Transverse colon (tissue), 4 donors: ENCODE measurements at regions not wholly inside any gene's neighbourhood (a gene's known extent, or its start where the extent isn't known, plus 50 kb on each side); places are given as distances from the start of the nearest gene placed in this dataset.
A peak's percentile ranks its signal among the peaks of the same experiment; 100 is the strongest.

Source experiments
- DNase-seq: peaks from one replicate; pipeline ENCODE4 v3.0.0-alpha.2; 2019
- H3K27ac ChIP-seq, 4 donors: fragments of 200-600 bp; sonication (generic); 2 replicates each; pipeline ENCODE4 v1.5.1; 2016 to 2018; ENCODE audit warnings: inconsistent platforms in 4 of 4
- H3K27me3 ChIP-seq: fragments of 200-600 bp; sonication (generic); 2 replicates; pipeline ENCODE4 v1.5.1; 2017; ENCODE audit warnings: inconsistent platforms
- H3K36me3 ChIP-seq, 4 donors: fragments of 200-600 bp; sonication (generic); 2 replicates each; pipeline ENCODE4 v1.5.1; 2017 to 2019; ENCODE audit warnings: inconsistent platforms in 4 of 4
- H3K4me1 ChIP-seq, 4 donors: fragments of 200-600 bp; sonication (generic); 2 replicates each; pipeline ENCODE4 v1.5.1; 2017 to 2020; ENCODE audit warnings: inconsistent platforms in 4 of 4
- H3K4me3 ChIP-seq, 4 donors: fragments of 200-600 bp; sonication (generic); 1 replicate in 1 of 4; 2 replicates in 3 of 4; pipeline versions ENCODE4 v1.5.1 to v1.6.1; 2017 to 2019; ENCODE audit warnings: inconsistent platforms in 4 of 4
- H3K9me3 ChIP-seq, 2 donors: fragments of 200-600 bp; sonication (generic); 2 replicates each; pipeline ENCODE4 v1.5.1; 2017 to 2019; ENCODE audit warnings: inconsistent platforms in 2 of 2
- CTCF ChIP-seq, 5 experiments: fragments of 200-600 bp in 3 of 5; fragments of 450-650 bp in 2 of 5; sonication (generic) in 3 of 5; IDR thresholded peaks; 1 replicate in 2 of 5; 2 replicates in 3 of 5; pipeline ENCODE4 v1.5.1; 2016 to 2017; ENCODE audit warnings: antibody characterized with exemption in 5 of 5, inconsistent platforms in 3 of 5, mild to moderate bottlenecking in 2 of 5, moderate library complexity in 1 of 5
- EP300 ChIP-seq: sonication (generic); formaldehyde crosslinking; IDR thresholded peaks from one replicate; pipeline ENCODE4 v1.6.1; 2017; ENCODE audit warnings: antibody characterized with exemption, low read depth
- POLR2A ChIP-seq: fragments of 450-650 bp; IDR thresholded peaks from one replicate; pipeline ENCODE4 v1.6.1; 2016; ENCODE audit warnings: antibody characterized with exemption, mild to moderate bottlenecking, moderate library complexity
- POLR2AphosphoS5 ChIP-seq, 3 donors: sonication (generic); formaldehyde crosslinking; IDR thresholded peaks; one replicate each; pipeline ENCODE4 v1.6.1; 2016; ENCODE audit warnings: antibody characterized with exemption in 3 of 3
- WGBS, 2 donors: methylation state at CpG; one replicate each; pipeline ENCODE4 v1.1.5; 2018; ENCODE audit warnings: low coverage in 1 of 2; 5-methylcytosine and 5-hydroxymethylcytosine counted together
- in situ Hi-C, 4 donors: fragments of 200-750 bp; cut with MboI; loops; one replicate each; pipeline versions ENCODE4 v1.15.0 to v1.15.1; 2017; ENCODE audit warnings: low sequenced_read_pairs in 3 of 4, low pct_ligation_motif_present in 1 of 4, low pct_unique_long_range_greater_than_20kb in 1 of 4
- intact Hi-C: fragments of 100-400 bp; cut with DNase I; formaldehyde crosslinking; loops from one replicate; pipeline ENCODE4 v1.15.1; 2023; ENCODE audit warnings: low total_unique reads

- Histone ChIP-seq H3K27me3 (no peaks in the 10 kb centered on the region), H3K4me1 (no peaks in the 10 kb centered on the region), H3K27ac (no peak overlapping the region), H3K4me3 (no peak overlapping the region), H3K36me3 (no peaks in the 10 kb centered on the region), H3K9me3 (no peaks in the 10 kb centered on the region)
- TF ChIP-seq EP300 (no peak), CTCF (IDR thresholded peaks at IDR 0.05) (no peak), POLR2A (no peak)
- DNase-seq, result no peak
- WGBS, 2 donors, result 55 to 64% methylated on average over 2 of the region's 2 CpGs
- intact Hi-C loops, result no loop called here
- in situ Hi-C loops, result loop anchor here in 1 of 4 donors (25.0 kb wide), 1 partner anchor 787 kb away; no protein-coding TSS in a partner anchor
Observed at GRCh38 chr1:199549421-199549820, 478.1 kb upstream of the NR5A2 start.

GRCh38 chr1:199550199-199551065 is 477.1 kb upstream of the NR5A2 start:
- 66 to 75% methylated on average over 3 to 4 of the region's 4 CpGs for whole genome bisulfite sequencing, 2 donors
- H3K4me1 ChIP-seq, result no peaks in the 10 kb centered on the region
- no peak overlapping the region for H3K27ac ChIP-seq
- DNase-seq, result no peak
- in situ Hi-C loops, result no loop called here
- intact Hi-C loops, result no loop called here
- H3K27me3 ChIP-seq, result no peaks in the 10 kb centered on the region
- no peak overlapping the region for H3K4me3 ChIP-seq
- H3K9me3 ChIP-seq, result no peaks in the 10 kb centered on the region
- H3K36me3 ChIP-seq, result no peaks in the 10 kb centered on the region
- TF ChIP-seq CTCF (IDR thresholded peaks at IDR 0.05) (no peak), EP300 (no peak), POLR2AphosphoS5 (IDR thresholded peaks at IDR 0.05) (no peak), POLR2A (no peak)

- no peaks in the 10 kb centered on the region for H3K4me1 ChIP-seq
- H3K36me3 ChIP-seq, result no peaks in the 10 kb centered on the region
- TF ChIP-seq POLR2AphosphoS5 (IDR thresholded peaks at IDR 0.05), result no peak
- TF ChIP-seq CTCF (IDR thresholded peaks at IDR 0.05), result peak; percentile 36 to 66 (median 49)
- DNase-seq, result peak; percentile 14
- no peak overlapping the region for H3K27ac ChIP-seq
- H3K9me3 ChIP-seq, result no peaks in the 10 kb centered on the region
- intact Hi-C loops (no loop called here), in situ Hi-C loops (no loop called here)
- H3K4me3 ChIP-seq, result no peak overlapping the region
- H3K27me3 ChIP-seq, result no peaks in the 10 kb centered on the region
- 41 to 48% methylated on average over 4 of the region's 4 CpGs for WGBS, 2 donors
Observed at GRCh38 chr1:199551967-199552565, 475.4 kb upstream of the NR5A2 start.

- in situ Hi-C loops (no loop called here), intact Hi-C loops (no loop called here)
- H3K4me1 ChIP-seq, result no peaks in the 10 kb centered on the region
- TF ChIP-seq CTCF (IDR thresholded peaks at IDR 0.05), result no peak
- TF ChIP-seq POLR2A, result no peak
- no peak for TF ChIP-seq EP300
- TF ChIP-seq POLR2AphosphoS5 (IDR thresholded peaks at IDR 0.05), result no peak
- no peak overlapping the region for H3K4me3 ChIP-seq
- H3K27ac ChIP-seq, result no peak overlapping the region
- no peaks in the 10 kb centered on the region for H3K9me3 ChIP-seq
- H3K36me3 ChIP-seq, result no peaks in the 10 kb centered on the region
- H3K27me3 ChIP-seq, result no peaks in the 10 kb centered on the region
- no peak for DNase-seq
- WGBS, 2 donors, result 70 to 78% methylated on average over 1 of the region's 1 CpG
Observed at GRCh38 chr1:199553104-199553503, 474.4 kb upstream of the NR5A2 start.
